BE2C (cell line): ENCODE measurements at regions not wholly inside any gene's neighbourhood (a gene's known extent, or its start where the extent isn't known, plus 50 kb on each side); places are given as distances from the start of the nearest gene placed in this dataset.

Source experiments
- DNase-seq: peaks from one replicate; pipeline ENCODE4 v3.0.0-alpha.2; 2020
- H3K27me3 ChIP-seq: fragments of 250-450 bp; sonication (Bioruptor Pico); 2 replicates; pipeline ENCODE4 v1.5.1; 2020; ENCODE audit warnings: mild to moderate bottlenecking
- H3K36me3 ChIP-seq: fragments of 250-450 bp; sonication (Bioruptor Pico); 2 replicates; pipeline ENCODE4 v1.5.1; 2020; ENCODE audit warnings: mild to moderate bottlenecking
- H3K4me1 ChIP-seq: fragments of 250-450 bp; sonication (Bioruptor Pico); 2 replicates; pipeline ENCODE4 v1.5.1; 2020
- H3K4me3 ChIP-seq: 2 replicates; pipeline ENCODE4 v1.5.1; 2011; ENCODE audit warnings: low read depth, low read length
- H3K9me3 ChIP-seq: fragments of 250-450 bp; sonication (Bioruptor Pico); 2 replicates; pipeline ENCODE4 v1.5.1; 2020
- TF ChIP-seq, protein P1 (sequence below): IDR thresholded peaks from 2 replicates; pipeline ENCODE4 v1.5.1; 2012; ENCODE audit warnings: mild to moderate bottlenecking, low read depth, low read length

DNA sequence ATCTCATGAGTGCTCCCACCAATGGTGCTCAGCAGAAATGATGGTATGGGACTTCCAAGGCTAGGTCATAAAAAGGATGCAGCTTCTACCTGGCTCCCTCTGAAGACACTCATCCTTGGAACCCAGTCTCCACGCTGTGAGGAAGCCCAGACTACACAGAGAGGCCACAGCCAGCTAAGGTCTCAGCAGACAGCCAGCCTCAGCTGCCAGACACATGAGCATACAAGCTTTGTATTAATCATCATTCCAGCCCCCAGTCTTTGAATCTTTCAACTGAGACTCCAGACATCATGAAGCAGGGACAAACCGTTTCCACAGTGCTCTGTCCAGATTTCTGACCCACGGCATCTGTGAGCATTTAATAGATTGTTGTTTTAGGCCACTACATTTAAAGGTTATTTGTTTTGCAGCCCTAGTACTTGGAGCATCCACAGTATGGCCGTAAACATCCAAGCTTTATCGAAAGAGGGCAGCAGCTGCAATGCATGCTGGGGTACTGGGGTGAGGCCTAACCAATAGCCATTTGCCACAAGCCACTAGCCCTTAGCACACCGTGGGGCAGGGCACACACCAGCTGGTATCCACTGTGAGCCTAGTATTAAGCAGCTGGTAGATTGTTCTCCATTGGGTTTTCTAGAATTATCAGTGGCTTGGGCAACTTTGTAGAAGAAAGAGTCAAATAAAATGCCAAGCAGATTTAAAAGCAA is 449.1 kb downstream of the BCOR start:
- Histone ChIP-seq H3K9me3 (no peaks in the 10 kb centered on the region), H3K36me3 (no peaks in the 10 kb centered on the region), H3K4me3 (no peak overlapping the region), H3K27me3 (no peaks in the 10 kb centered on the region), H3K4me1 (peaks cover 10% of the 10 kb centered on the region)
- TF ChIP-seq, protein P1, sequence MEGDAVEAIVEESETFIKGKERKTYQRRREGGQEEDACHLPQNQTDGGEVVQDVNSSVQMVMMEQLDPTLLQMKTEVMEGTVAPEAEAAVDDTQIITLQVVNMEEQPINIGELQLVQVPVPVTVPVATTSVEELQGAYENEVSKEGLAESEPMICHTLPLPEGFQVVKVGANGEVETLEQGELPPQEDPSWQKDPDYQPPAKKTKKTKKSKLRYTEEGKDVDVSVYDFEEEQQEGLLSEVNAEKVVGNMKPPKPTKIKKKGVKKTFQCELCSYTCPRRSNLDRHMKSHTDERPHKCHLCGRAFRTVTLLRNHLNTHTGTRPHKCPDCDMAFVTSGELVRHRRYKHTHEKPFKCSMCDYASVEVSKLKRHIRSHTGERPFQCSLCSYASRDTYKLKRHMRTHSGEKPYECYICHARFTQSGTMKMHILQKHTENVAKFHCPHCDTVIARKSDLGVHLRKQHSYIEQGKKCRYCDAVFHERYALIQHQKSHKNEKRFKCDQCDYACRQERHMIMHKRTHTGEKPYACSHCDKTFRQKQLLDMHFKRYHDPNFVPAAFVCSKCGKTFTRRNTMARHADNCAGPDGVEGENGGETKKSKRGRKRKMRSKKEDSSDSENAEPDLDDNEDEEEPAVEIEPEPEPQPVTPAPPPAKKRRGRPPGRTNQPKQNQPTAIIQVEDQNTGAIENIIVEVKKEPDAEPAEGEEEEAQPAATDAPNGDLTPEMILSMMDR, result no peak
- no peak for DNase-seq

DNA sequence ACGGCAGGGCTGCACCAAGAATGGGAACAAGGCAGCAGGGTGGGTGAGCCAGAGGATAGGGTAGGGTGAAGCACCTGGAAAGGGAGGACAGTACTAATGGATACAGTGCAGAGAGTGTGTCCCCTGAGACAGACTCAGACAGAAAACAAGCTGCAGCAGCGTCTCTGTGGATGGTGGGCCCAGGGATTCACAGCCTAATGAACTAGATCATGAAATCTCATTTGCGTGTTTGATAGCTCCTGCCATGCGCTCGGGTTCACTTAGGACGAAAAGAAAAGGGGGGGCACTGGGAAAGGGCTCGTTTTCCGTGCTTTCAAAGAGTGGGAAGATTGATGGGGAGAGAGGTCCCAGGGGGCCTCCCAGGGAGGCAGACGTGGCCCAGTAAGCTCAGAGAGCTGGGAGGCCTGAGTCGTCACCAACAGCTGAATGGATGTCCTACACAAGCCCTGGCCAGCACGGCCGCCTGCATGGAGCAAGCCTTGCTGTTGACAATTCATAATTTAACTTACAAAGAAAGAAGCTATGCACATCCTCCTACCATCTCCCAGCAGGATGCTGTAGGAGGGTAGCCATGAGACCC is 446.9 kb downstream of the BCOR start:
- Histone ChIP-seq H3K9me3 (no peaks in the 10 kb centered on the region), H3K4me3 (no peak overlapping the region), H3K27me3 (no peaks in the 10 kb centered on the region), H3K36me3 (no peaks in the 10 kb centered on the region), H3K4me1 (peaks cover 21% of the 10 kb centered on the region)
- TF ChIP-seq, protein P1, result no peak
- peak; percentile 76 for DNase-seq

DNA sequence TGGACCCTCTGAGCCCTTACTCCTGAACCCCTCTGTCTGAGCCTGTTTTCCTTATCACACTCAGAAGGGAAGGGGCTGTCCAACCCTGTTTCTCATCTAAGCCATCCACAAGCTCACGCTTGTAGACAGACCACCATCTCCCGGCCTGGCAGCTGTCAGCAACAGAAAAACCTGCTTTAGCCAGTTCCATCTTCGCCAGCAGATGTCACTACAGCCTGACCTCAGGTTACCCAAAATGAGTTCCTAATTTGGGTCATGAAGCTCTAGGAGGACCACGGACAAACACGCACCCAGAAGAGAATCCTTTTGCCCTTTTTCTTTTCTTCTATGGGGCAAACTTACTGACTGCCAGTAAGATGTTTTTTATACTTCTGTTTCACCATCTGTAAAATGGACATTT is 445.4 kb downstream of the BCOR start:
- Histone ChIP-seq H3K4me3 (no peak overlapping the region), H3K27me3 (no peaks in the 10 kb centered on the region), H3K9me3 (no peaks in the 10 kb centered on the region), H3K36me3 (no peaks in the 10 kb centered on the region), H3K4me1 (peaks cover 21% of the 10 kb centered on the region)
- peak; percentile 41 for DNase-seq
- TF ChIP-seq, protein P1, result peak; percentile 59

DNA sequence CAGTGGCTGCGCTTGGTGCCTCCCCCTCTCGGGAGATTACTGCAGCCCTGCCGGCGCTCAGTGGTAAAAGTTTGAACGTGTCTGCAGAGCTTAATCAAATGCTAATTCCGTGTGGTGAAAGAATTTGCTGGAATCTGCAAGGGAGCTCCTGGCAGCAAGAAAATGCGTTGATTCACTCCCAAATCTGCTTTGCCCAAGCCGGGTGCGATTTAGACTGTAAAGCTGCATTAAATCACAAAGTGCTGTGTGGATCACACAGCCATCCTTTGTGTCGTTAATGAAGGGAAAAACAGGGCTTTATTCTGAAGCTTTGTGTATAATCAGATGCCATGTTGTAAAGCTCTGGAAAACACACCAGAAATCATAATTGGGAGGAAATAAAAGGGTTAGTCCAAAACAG is 444.1 kb downstream of the BCOR start:
- no peaks in the 10 kb centered on the region for H3K27me3 ChIP-seq
- no peak overlapping the region for H3K4me3 ChIP-seq
- H3K9me3 ChIP-seq, result no peaks in the 10 kb centered on the region
- TF ChIP-seq, protein P1, result no peak
- no peak for DNase-seq
- H3K36me3 ChIP-seq, result no peaks in the 10 kb centered on the region
- peaks cover 21% of the 10 kb centered on the region for H3K4me1 ChIP-seq

DNA sequence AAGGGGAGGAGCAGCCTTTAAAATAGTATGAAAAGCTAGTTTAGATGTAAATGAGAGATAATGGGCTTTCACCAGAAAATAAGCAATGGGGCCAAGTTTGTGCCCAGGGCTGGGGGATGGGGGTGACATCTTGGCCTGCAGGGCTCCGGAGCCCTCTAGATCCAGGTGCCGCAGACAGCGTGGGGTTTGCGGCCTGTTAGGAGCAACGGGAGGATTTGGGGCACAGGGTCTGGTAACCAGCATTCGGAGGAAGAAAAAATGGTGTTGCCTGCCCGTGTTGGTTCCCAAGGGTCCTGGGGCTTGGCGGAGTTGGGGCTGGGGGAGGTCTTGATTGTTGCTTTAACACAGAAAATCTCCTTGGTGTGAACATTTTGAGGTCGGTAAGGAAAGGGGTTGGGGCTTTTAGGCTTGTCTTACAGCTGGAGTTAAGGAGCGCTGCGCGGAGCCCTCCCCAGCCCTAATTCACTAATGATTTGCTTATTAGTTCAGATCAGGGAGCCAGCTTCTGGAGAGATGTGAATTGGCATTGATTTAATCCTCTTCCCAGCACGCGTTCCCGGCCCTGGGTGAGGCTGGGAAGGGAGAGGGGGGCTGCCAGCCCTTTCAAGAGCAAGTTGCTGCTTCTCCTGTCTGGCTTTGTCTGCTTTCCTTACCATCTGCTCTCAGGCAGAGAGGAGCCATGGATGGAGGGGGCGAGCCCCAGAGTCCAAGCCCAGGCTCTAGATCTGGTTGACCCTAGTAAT is 443.4 kb downstream of the BCOR start:
- Histone ChIP-seq H3K27me3 (no peaks in the 10 kb centered on the region), H3K4me3 (no peak overlapping the region), H3K36me3 (no peaks in the 10 kb centered on the region), H3K9me3 (no peaks in the 10 kb centered on the region), H3K4me1 (peaks cover 21% of the 10 kb centered on the region)
- TF ChIP-seq, protein P1, result no peak
- no peak for DNase-seq

DNA sequence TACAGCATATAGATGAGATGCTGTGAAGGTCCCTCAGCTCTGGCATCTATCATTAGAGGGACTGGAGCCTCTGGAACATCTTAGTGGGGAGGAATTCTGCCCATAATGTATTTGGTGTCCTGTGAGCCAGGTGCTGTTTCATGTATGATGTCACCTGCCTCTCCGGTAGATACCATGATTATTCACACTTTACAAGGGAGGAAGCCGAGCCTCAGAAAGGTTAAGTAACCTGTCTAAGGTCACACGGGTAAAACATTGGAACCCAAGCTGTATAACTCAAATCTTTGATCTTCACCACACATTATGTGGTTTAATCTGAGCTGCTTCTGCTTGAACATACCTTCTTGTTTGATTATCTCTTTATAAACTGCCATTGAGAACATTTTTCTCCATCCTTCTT is 442.8 kb downstream of the BCOR start:
- Histone ChIP-seq H3K4me1 (peaks cover 21% of the 10 kb centered on the region), H3K27me3 (no peaks in the 10 kb centered on the region), H3K36me3 (no peaks in the 10 kb centered on the region), H3K4me3 (no peak overlapping the region), H3K9me3 (no peaks in the 10 kb centered on the region)
- no peak for DNase-seq
- TF ChIP-seq, protein P1, result no peak
